ENCODE measurements at regions not wholly inside any gene's neighbourhood (a gene's known extent, or its start where the extent isn't known, plus 50 kb on each side); places are given as distances from the start of the nearest gene placed in this dataset.

DNA sequence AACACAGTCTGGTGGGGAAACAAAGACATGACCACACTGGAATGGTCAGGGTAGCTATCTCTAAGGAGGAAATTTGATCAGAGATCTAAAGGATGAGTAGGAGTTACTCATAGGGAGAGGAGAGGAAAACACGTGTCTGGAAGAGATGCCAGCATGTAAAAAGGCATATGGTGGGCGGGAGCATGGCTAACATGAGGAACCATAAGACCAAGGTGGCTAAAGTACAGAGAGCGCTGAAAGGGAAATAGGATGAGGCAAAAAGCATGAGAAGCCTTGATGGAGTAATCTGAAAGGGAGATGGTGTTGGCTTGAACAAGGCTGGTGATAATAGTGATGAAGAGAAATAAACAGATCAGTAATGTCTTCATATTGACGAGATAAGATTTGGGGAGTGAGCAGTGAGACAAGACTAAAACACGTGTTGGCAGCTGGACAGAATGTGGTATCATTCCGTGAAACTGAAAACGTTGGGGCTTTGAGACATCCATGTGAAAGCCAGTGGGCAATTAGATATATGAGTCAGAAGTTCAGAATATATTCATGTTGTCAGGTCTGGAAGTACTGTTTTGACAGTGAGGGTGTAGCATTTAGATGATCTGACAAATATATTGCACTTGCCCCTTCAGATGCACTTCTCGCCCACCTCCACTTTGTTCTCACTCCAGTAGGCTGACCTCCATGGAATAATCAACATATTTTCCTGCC lies 209.1 kb upstream of the KCNN2 start:
- no peak for DNase-seq (ENCODE audit: low read depth, low spot score)
- no peak for ATAC-seq
- Histone ChIP-seq H3K36me3 (ENCODE audit: control insufficient read depth in 1 of 2, insufficient read depth in 2 of 2, low read length in 2 of 2) (no peaks in the 10 kb centered on the region), H3K9me2 (ENCODE audit: insufficient read depth) (no peaks in the 10 kb centered on the region), H3K9ac (ENCODE audit: low read length) (no peak overlapping the region), H2AFZ (ENCODE audit: low read depth, low read length, poor library complexity, severe bottlenecking) (no peak overlapping the region), H3K4me1 (ENCODE audit: control insufficient read depth in 1 of 2, insufficient read depth in 2 of 2, low read length in 2 of 2) (no peaks in the 10 kb centered on the region), H3K4me3 (replicated peaks in 1 of 2; ENCODE audit: low read depth in 1 of 2, low read length in 2 of 2) (no peak overlapping the region), H3K79me2 (ENCODE audit: insufficient read depth, low read length) (no peaks in the 10 kb centered on the region), H3K27ac (ENCODE audit: low read depth, low read length) (no peak overlapping the region), H3K27me3 (ENCODE audit: insufficient read depth, low read length) (no peaks in the 10 kb centered on the region), H4K20me1 (ENCODE audit: insufficient read depth) (no peaks in the 10 kb centered on the region), H3K4me2 (ENCODE audit: low read length) (no peak overlapping the region), H3K9me3 (ENCODE audit: control insufficient read depth in 1 of 2, insufficient read depth in 1 of 2, low read depth in 1 of 2, low read length in 2 of 2) (no peaks in the 10 kb centered on the region)
- ChIA-PET POLR2A (no interaction called here), RAD21 (ENCODE audit: low non-redundant PET in 1 of 2, low total read pairs in 2 of 2, uncharacterized antibody in 2 of 2, unreplicated experiment in 2 of 2) (no interaction called here), CTCF (no interaction called here)
- no peak for TF ChIP-seq POLR2AphosphoS5 (IDR thresholded peaks at IDR 0.05; ENCODE audit: low read depth, low read length)
- no peak for TF ChIP-seq POLR2A (IDR thresholded peaks at IDR 0.05; ENCODE audit: borderline replicate concordance, extremely low read depth, insufficient read depth, insufficient read length)
- intact Hi-C loops (cut with micrococcal nuclease), result no loop called here
- no TSS peak for BruUV-seq (replicated peaks)

DNA sequence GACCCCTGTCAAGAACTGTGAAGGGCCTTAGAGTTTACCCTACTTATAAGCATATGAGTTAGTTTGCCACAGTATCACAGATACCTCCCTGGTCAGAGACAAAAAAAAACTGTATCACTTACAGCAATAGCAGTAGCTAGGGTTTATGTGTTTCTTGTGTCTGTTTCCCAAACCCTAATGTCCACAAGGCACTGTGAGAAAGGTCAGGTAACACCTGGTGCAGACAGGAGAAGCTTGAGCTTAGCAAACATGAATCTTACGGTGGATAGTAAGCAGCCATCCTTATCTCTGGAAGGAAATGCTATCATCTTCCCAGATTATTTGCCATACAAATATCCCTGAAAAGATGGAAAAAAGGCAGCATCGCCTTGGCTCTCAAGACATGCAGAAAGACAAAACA lies 208.5 kb upstream of the KCNN2 start:
- Histone ChIP-seq H3K36me3 (ENCODE audit: control insufficient read depth in 1 of 2, insufficient read depth in 2 of 2, low read length in 2 of 2) (no peaks in the 10 kb centered on the region), H3K9me3 (ENCODE audit: control insufficient read depth in 1 of 2, insufficient read depth in 1 of 2, low read depth in 1 of 2, low read length in 2 of 2) (no peaks in the 10 kb centered on the region), H3K79me2 (ENCODE audit: insufficient read depth, low read length) (no peaks in the 10 kb centered on the region), H3K9me2 (ENCODE audit: insufficient read depth) (no peaks in the 10 kb centered on the region), H3K4me3 (replicated peaks in 1 of 2; ENCODE audit: low read depth in 1 of 2, low read length in 2 of 2) (no peak overlapping the region), H3K4me1 (ENCODE audit: control insufficient read depth in 1 of 2, insufficient read depth in 2 of 2, low read length in 2 of 2) (no peaks in the 10 kb centered on the region), H3K9ac (ENCODE audit: low read length) (no peak overlapping the region), H2AFZ (ENCODE audit: low read depth, low read length, poor library complexity, severe bottlenecking) (no peak overlapping the region), H4K20me1 (ENCODE audit: insufficient read depth) (no peaks in the 10 kb centered on the region), H3K27me3 (ENCODE audit: insufficient read depth, low read length) (no peaks in the 10 kb centered on the region), H3K27ac (ENCODE audit: low read depth, low read length) (no peak overlapping the region), H3K4me2 (ENCODE audit: low read length) (no peak overlapping the region)
- ChIA-PET CTCF (no interaction called here), POLR2A (no interaction called here), RAD21 (ENCODE audit: low non-redundant PET in 1 of 2, low total read pairs in 2 of 2, uncharacterized antibody in 2 of 2, unreplicated experiment in 2 of 2) (no interaction called here)
- no TSS peak for BruUV-seq (replicated peaks)
- no peak for TF ChIP-seq JUND (IDR thresholded peaks at IDR 0.05)
- no peak for TF ChIP-seq ZFX (IDR thresholded peaks at IDR 0.05)
- no peak for TF ChIP-seq POLR2AphosphoS5 (IDR thresholded peaks at IDR 0.05; ENCODE audit: low read depth, low read length)
- TF ChIP-seq YY1 (IDR thresholded peaks at IDR 0.05; ENCODE audit: extremely low read depth, insufficient replicate concordance, low read depth, low read length), result no peak
- no peak for ATAC-seq
- DNase-seq (ENCODE audit: low read depth, low spot score), result no peak
- intact Hi-C loops (cut with micrococcal nuclease), result no loop called here
